ENCODE measurements at regions not wholly inside any gene's neighbourhood (a gene's known extent, or its start where the extent isn't known, plus 50 kb on each side); places are given as distances from the start of the nearest gene placed in this dataset.
A peak's percentile ranks its signal among the peaks of the same experiment; 100 is the strongest.

- H3K4me3 ChIP-seq (replicated peaks; ENCODE audit: low read depth, low read length) = no peak overlapping the region
- DNase-seq (ENCODE audit: extremely low read depth, insufficient read length) = no peak
- no peak for TF ChIP-seq CTCF (IDR thresholded peaks at IDR 0.05; ENCODE audit: insufficient read depth, low read length, poor library complexity, severe bottlenecking)
- H3K36me3 ChIP-seq (ENCODE audit: control insufficient read depth, insufficient read depth, low read length) = no peaks in the 10 kb centered on the region
- H3K27me3 ChIP-seq (replicated peaks; ENCODE audit: control insufficient read depth, insufficient read depth, low read length) = no peaks in the 10 kb centered on the region
Observed at GRCh38 chr21:27565364-27565763, 598.5 kb upstream of the ADAMTS5 start.

GRCh38 chr21:27564684-27565301, 597.9 kb upstream of the ADAMTS5 start:
- no peak for DNase-seq (ENCODE audit: extremely low read depth, insufficient read length)
- TF ChIP-seq CTCF (IDR thresholded peaks at IDR 0.05; ENCODE audit: insufficient read depth, low read length, poor library complexity, severe bottlenecking) = peak; percentile 31

GRCh38 chr21:27562303-27562702, 595.4 kb upstream of the ADAMTS5 start:
- no peak for DNase-seq (ENCODE audit: extremely low read depth, insufficient read length)
- TF ChIP-seq CTCF (IDR thresholded peaks at IDR 0.05; ENCODE audit: insufficient read depth, low read length, poor library complexity, severe bottlenecking) = no peak
- H3K27me3 ChIP-seq (replicated peaks; ENCODE audit: control insufficient read depth, insufficient read depth, low read length) = no peaks in the 10 kb centered on the region
- H3K4me3 ChIP-seq (replicated peaks; ENCODE audit: low read depth, low read length) = no peak overlapping the region
- H3K36me3 ChIP-seq (ENCODE audit: control insufficient read depth, insufficient read depth, low read length) = no peaks in the 10 kb centered on the region

More at GRCh38 chr21:27564684-27565301, 597.9 kb upstream of the ADAMTS5 start:
- Histone ChIP-seq H3K36me3 (ENCODE audit: control insufficient read depth, insufficient read depth, low read length) (no peaks in the 10 kb centered on the region), H3K27me3 (replicated peaks; ENCODE audit: control insufficient read depth, insufficient read depth, low read length) (no peaks in the 10 kb centered on the region), H3K4me3 (replicated peaks; ENCODE audit: low read depth, low read length) (no peak overlapping the region)

- H3K36me3 ChIP-seq (ENCODE audit: control insufficient read depth, insufficient read depth, low read length) = no peaks in the 10 kb centered on the region
- no peak for DNase-seq (ENCODE audit: extremely low read depth, insufficient read length)
- no peak overlapping the region for H3K4me3 ChIP-seq (replicated peaks; ENCODE audit: low read depth, low read length)
- TF ChIP-seq CTCF (IDR thresholded peaks at IDR 0.05; ENCODE audit: insufficient read depth, low read length, poor library complexity, severe bottlenecking) = no peak
- H3K27me3 ChIP-seq (replicated peaks; ENCODE audit: control insufficient read depth, insufficient read depth, low read length) = no peaks in the 10 kb centered on the region
Observed at GRCh38 chr21:27561116-27561515, 594.2 kb upstream of the ADAMTS5 start.

GRCh38 chr21:27557356-27557755, 590.5 kb upstream of the ADAMTS5 start:
- no peaks in the 10 kb centered on the region for H3K36me3 ChIP-seq (ENCODE audit: control insufficient read depth, insufficient read depth, low read length)
- no peaks in the 10 kb centered on the region for H3K27me3 ChIP-seq (replicated peaks; ENCODE audit: control insufficient read depth, insufficient read depth, low read length)
- DNase-seq (ENCODE audit: extremely low read depth, insufficient read length) = no peak
- TF ChIP-seq CTCF (IDR thresholded peaks at IDR 0.05; ENCODE audit: insufficient read depth, low read length, poor library complexity, severe bottlenecking) = no peak
- no peak overlapping the region for H3K4me3 ChIP-seq (replicated peaks; ENCODE audit: low read depth, low read length)

GRCh38 chr21:27555996-27556395, 589.1 kb upstream of the ADAMTS5 start:
- Histone ChIP-seq H3K36me3 (ENCODE audit: control insufficient read depth, insufficient read depth, low read length) (no peaks in the 10 kb centered on the region), H3K27me3 (replicated peaks; ENCODE audit: control insufficient read depth, insufficient read depth, low read length) (no peaks in the 10 kb centered on the region), H3K4me3 (replicated peaks; ENCODE audit: low read depth, low read length) (no peak overlapping the region)
- no peak for DNase-seq (ENCODE audit: extremely low read depth, insufficient read length)
- no peak for TF ChIP-seq CTCF (IDR thresholded peaks at IDR 0.05; ENCODE audit: insufficient read depth, low read length, poor library complexity, severe bottlenecking)
